ENCODE measurements at regions not wholly inside any gene's neighbourhood (a gene's known extent, or its start where the extent isn't known, plus 50 kb on each side); places are given as distances from the start of the nearest gene placed in this dataset.
"Not testable (repeated sequence)": the region's sequence is repeated elsewhere in the genome, so short reads cannot be mapped to it uniquely, and the experiment has no call there.

DNA sequence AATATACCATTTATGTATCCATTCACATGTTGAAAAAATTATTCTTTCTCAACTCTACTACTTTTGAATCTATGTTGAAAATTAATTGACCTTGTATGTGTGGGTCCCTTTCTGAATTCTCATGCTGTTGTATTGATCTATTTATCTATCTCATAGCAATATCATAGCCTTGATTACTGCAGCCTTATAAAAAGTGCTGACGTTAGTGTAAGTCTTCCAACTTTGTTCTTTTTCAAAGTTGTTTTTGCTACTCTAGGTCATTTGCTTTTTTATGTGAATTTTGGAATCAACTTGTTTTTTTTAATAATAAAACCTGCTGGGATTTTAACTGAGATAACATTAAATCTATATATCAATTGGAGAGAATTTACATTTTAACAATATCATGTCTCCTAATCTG, 52.2 kb upstream of the PAX3 start:
- no peak for ATAC-seq

DNA sequence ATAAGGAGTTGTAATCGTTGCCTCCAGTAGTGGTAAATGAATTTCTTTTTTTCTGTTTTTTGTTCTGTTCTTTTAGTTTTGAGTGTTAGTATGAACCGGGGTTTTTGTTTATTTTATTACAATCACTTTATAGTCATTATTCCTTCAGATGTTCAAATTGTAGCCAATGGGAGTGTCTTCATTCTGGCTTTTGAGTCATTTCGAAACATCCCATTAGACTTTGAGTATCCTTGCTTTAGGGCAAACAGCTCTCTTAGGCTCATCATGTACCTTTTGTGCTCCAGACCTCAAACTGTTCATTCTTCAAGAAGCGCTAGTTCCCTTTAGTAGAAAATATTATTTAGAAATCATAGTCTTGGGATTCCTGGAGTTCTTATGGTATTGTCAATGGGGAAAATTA, 54.2 kb upstream of the PAX3 start:
- ATAC-seq: no peak

DNA sequence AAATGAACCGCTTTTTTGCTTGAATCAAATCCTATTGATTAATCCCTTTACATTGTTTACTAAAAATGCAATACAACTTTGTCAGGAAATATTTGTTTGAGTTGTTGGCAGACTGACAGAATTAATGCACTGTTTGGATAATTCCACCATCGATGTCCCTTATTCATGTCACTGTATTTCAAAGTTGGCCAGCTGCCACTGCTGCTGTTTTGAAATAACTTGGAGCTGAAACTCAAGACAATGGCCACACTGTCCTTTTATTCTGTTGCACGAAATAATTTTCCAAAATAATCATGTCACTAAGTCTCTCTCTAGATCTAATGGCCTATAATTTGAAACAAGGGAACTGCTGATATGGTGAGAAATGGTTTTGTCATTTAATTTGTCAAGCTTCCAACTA, 55.2 kb upstream of the PAX3 start:
- no peak for ATAC-seq

DNA sequence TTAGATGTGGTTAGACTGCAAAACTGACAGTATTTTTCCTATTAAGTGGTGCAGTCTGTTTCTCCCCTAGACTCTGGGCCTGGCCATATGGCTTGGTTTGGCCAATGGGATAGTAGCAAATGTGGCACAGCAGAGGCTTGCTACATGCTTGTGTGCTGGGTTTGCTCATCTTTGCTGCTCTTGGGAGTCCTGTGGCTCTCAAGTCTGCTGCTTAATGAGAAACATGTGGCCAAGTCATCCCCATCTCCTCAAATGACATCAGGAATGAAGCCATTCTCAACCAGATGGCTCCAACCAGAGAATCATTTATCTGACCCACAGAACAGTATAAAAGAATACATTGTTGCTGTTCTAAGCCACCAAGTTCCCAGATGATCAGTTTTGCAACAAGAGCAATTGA, 57.1 kb upstream of the PAX3 start:
- ATAC-seq: no peak

DNA sequence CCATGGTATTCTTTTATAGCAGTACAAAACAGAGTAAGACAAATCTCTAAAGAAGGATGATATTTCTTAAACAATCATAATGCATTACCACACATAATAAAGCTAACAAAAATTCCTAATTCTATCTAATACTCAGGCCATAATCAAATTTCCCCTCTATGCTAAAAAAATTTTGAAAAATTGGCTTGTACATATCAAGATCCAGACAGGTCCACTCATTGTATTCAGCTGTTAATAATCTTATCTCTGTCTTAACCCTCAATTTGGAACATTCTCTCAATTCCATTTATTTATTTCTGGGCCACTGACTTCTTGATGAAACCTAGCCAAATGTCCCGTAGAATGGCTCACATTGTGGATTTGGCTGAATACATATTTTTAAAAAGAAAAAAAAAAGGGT, 59.1 kb upstream of the PAX3 start:
- ATAC-seq: no peak

DNA sequence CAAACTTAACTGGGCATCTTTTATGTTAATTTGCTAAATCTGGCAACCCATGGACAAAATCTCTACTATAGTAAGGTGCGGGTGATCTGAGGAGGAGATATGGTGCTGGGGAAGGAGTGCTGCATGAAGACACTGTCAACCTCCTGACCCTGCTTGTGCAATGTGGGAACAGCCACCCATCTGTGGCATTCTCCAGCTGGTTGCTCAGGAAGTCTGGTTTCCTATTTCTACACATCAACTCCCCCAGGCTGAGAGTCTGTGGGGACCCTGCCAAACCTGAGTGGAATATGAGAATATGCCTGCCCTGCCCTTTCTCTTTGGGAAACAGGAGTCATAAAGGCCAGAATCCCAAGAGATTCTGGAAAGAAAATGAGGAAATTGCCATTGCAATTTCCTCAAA, 60.1 kb upstream of the PAX3 start:
- ATAC-seq: no peak

DNA sequence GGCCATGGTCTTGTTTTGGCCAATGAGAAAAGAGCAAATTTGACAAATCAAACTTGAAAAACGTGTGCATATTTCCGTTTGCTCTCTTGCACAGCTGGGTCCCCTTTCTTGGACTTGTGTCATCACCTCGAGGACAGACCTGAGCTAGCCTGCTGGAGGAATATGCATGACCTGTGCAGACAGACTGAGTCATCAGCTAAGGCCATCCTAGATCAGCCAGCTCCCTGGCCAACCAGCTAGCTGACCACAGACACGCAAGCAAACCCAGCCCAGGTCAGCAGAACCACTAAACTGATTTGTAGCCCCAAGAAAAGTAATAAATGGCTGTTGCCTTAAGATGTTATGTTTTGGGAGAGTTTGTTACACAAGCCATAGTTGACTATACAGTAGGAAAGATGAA, 61.3 kb upstream of the PAX3 start:
- ATAC-seq: no peak

DNA sequence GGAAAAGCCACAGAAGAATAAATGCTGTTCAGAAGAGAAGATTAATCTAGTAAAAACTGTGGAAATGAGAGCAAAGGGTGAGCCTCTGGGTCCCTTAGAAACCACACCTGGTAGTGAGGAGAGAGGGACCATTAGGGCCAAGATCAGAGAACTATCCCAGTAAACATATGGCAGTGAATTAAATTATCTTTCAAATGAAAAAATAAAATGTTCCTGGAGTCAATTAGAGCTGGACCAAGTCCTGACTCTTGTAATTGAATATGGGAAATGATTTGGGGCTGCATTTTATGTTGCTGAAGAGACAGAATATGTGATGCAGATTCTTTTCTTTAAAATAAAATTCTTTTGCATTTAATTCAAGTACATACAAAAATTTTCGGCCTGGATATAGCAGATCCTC, 62.2 kb upstream of the PAX3 start:
- ATAC-seq: no peak

DNA sequence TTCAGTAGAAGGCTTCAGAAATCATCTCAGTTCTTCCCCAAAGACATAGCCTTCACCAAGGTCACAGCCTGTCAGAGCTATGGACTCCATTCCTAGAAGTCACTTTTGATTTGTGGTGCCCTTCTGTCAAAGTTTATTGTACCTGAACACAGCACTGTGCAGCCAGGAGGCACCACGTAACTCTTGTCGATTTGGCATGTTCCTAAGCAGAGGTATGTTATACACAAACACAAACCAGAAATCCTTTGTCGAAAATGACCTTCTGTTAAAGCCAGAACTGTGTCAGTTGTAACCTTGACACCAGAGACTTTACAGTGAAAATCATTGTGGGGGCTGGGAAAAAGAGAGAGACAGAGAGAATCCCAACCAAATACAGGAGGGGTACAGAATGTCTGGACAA, 62.6 kb upstream of the SGPP2 start:
- no peak for ATAC-seq

DNA sequence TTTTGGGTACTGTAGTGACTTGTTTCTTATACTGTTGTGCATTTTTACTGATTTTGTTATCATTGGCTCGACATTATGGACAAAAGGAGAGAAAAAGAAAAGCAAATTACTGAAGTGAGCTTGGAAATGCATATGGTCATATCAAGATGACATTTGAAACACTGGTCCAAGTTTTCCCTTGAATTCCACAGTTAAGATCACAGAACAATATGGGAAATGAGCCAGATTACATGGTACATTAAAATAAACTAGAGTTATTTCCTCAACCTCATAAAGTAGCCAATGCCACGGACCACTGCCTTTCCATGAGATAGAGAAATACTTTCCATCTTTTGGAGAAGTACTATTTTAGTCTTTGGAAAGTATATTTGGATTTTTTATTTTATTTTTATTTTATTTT, 62.0 kb upstream of the SGPP2 start:
- no peak for ATAC-seq

DNA sequence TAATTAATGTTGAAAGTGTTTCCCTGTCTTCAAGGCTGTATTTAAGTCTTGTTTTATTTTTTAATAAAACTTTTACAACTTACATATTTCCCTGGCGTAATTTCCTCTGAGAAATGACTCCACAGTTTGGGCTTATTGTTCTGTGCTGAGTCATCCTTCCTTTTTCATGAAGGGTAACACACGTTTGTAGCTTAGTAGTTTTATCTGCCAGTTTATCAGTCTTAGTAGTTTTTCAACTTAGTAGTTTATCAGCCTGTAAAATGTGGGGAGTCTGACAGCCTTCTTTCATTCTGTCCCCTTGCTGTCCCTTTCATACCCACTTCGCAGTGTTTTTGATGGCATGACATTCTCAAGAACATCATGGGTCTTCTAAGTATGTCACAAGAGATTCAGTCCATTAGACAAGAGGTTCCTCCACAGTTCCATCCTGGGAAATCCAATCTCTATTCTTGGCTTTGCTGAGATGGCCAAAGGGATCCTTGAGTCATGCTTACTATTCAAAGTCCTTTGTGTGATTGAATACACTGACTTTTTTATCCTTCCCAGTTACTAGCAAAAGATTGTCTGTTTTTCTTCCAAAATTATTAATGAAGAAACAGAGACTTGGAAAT, 60.0 kb upstream of the SGPP2 start:
- ATAC-seq: peak; percentile 49 to 51

DNA sequence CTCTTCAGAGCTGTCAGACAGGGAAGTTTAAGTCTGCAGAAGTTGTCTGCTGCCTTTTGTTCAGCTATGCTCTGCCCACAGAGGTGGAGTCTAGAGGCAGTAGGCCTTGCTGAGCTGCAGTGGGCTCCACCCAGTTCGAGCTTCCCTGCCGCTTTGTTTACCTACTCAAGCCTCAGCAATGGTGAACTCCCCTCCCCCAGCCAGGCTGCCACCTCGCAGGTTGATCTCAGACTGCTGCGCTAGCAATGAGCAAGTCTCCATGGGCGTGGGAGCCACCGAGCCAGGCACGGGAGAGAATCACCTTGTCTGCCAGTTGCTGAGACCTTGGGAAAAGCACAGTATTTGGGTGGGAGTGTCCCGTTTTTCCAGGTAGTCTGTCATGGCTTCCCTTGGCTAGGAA, 56.1 kb upstream of the SGPP2 start:
- not testable (repeated sequence) for ATAC-seq

DNA sequence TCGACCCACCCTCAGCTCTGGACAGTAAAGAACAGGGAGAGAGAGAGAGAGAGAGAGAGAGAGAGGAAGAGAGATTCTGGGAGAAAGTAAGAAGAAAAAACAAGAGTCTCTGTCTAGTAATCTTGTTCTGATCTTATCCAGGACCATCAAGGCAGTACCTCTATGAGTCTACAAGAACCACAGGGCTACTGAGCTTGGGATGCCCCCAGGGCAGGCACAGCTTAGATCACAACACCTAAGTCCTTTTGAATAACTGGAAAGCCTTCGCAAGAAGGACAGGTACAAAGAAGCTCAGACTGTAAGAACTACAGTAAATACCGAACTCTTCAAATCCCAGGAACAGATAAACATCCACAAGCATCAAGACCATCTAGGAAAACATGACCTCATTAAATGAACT, 51.4 kb upstream of the SGPP2 start:
- ATAC-seq: no peak
